Type B pancreatic cell (in vitro differentiated cells): ENCODE measurements at regions not wholly inside any gene's neighbourhood (a gene's known extent, or its start where the extent isn't known, plus 50 kb on each side); places are given as distances from the start of the nearest gene placed in this dataset.

Experiments used
- DNase-seq: peaks from one replicate; pipeline ENCODE4 v3.0.0; 2021; ENCODE audit warnings: mixed read lengths; ENCODE audit not compliant: unreplicated experiment; ENCODE audit errors: extremely low spot score
- H3K27ac Mint-ChIP-seq: 2 replicates; pipeline ENCODE4 v1.8.0; 2021; ENCODE audit warnings: mild to moderate bottlenecking, mixed read lengths
- H3K27me3 Mint-ChIP-seq: 2 replicates; pipeline ENCODE4 v1.8.0; 2021; ENCODE audit warnings: mixed read lengths
- H3K36me3 Mint-ChIP-seq: 2 replicates; pipeline ENCODE4 v1.8.0; 2021; ENCODE audit warnings: mixed read lengths
- H3K4me1 Mint-ChIP-seq: one replicate; pipeline ENCODE4 v1.8.0; 2021; ENCODE audit warnings: mixed read lengths; ENCODE audit not compliant: unreplicated experiment
- H3K4me3 Mint-ChIP-seq: 2 replicates; pipeline ENCODE4 v1.8.0; 2021; ENCODE audit warnings: mild to moderate bottlenecking, mixed read lengths
- H3K9me3 Mint-ChIP-seq: 2 replicates; pipeline ENCODE4 v1.8.0; 2021; ENCODE audit warnings: mixed read lengths
- TF ChIP-seq, protein P1 (sequence below): fragments of 200-600 bp; sonication (generic); conservative IDR thresholded peaks from 2 replicates; pipeline ENCODE4 v1.5.0; 2021; ENCODE audit warnings: antibody characterized with exemption, mild to moderate bottlenecking

DNA sequence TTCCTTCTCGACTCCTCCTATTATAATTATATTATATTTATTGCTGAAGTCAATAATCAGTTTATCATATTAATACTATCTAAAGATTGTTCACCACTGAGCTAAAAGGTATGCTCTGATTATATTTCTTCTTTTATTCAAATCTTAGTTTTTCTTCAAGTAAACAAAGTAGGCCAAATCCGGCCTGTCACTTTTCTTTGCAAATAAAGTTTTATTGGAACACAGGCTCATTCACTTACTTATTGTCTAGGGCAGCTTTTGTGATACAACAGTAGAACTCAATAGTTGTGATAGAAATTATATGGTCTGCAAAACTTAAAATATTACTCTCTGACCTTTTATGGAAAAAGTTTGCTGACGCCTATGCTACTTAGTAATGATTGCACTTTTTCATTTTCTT is 92.4 kb upstream of the DNAJC19 start:
- Mint-ChIP-seq H3K4me1 (no peaks in the 10 kb centered on the region), H3K36me3 (no peaks in the 10 kb centered on the region), H3K27ac (no peak overlapping the region), H3K9me3 (no peaks in the 10 kb centered on the region), H3K4me3 (no peak overlapping the region), H3K27me3 (no peaks in the 10 kb centered on the region)
- TF ChIP-seq, protein P1, sequence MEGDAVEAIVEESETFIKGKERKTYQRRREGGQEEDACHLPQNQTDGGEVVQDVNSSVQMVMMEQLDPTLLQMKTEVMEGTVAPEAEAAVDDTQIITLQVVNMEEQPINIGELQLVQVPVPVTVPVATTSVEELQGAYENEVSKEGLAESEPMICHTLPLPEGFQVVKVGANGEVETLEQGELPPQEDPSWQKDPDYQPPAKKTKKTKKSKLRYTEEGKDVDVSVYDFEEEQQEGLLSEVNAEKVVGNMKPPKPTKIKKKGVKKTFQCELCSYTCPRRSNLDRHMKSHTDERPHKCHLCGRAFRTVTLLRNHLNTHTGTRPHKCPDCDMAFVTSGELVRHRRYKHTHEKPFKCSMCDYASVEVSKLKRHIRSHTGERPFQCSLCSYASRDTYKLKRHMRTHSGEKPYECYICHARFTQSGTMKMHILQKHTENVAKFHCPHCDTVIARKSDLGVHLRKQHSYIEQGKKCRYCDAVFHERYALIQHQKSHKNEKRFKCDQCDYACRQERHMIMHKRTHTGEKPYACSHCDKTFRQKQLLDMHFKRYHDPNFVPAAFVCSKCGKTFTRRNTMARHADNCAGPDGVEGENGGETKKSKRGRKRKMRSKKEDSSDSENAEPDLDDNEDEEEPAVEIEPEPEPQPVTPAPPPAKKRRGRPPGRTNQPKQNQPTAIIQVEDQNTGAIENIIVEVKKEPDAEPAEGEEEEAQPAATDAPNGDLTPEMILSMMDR = no peak
- DNase-seq = no peak

DNA sequence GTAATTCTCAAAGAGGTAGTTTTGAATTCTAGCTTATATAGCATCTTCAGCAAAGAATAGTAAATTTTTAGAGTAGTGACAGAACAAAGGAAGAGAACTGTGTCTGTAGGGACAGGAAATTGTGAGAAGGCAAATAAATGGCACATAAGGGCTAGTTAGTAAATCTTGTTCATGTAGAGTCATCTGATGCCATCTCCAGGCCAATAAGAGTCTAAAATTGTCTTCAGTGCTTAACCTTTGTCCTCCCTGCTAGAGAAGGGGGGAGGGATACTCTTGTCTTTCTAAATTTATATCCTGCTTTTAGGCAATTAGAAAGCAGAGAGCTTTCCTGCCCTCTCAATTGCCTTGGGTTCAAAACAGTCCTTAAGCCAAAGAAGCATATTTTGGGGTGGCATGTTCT is 87.0 kb upstream of the DNAJC19 start:
- Mint-ChIP-seq H3K27ac (no peak overlapping the region), H3K9me3 (no peaks in the 10 kb centered on the region), H3K36me3 (no peaks in the 10 kb centered on the region), H3K4me3 (no peak overlapping the region), H3K27me3 (no peaks in the 10 kb centered on the region), H3K4me1 (no peaks in the 10 kb centered on the region)
- DNase-seq = no peak
- TF ChIP-seq, protein P1 = no peak

DNA sequence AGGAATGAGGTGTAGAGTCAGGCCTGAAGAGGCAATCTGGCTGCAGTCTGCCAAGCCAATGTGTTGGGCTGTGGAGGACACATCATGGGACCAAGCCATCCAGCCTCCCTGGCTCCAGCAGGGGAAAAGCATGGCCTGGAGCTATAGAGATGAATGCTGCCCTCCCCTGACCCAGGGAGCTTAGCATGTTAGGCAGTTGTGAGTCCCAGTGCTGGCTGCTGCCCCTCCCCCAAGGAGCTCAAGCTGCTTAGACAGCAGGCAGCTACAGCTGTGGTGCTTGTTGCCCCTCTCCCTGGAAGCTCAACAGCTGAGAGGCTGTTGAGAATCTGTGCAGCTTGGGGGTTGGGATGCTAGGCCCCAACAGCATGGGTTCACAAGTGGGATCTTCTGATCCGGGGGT is 85.6 kb upstream of the DNAJC19 start:
- H3K4me3 Mint-ChIP-seq = no peak overlapping the region
- no peak for DNase-seq
- no peaks in the 10 kb centered on the region for H3K36me3 Mint-ChIP-seq
- no peak overlapping the region for H3K27ac Mint-ChIP-seq
- H3K9me3 Mint-ChIP-seq = no peaks in the 10 kb centered on the region
- H3K27me3 Mint-ChIP-seq = no peaks in the 10 kb centered on the region
- TF ChIP-seq, protein P1 = no peak
- no peaks in the 10 kb centered on the region for H3K4me1 Mint-ChIP-seq

DNA sequence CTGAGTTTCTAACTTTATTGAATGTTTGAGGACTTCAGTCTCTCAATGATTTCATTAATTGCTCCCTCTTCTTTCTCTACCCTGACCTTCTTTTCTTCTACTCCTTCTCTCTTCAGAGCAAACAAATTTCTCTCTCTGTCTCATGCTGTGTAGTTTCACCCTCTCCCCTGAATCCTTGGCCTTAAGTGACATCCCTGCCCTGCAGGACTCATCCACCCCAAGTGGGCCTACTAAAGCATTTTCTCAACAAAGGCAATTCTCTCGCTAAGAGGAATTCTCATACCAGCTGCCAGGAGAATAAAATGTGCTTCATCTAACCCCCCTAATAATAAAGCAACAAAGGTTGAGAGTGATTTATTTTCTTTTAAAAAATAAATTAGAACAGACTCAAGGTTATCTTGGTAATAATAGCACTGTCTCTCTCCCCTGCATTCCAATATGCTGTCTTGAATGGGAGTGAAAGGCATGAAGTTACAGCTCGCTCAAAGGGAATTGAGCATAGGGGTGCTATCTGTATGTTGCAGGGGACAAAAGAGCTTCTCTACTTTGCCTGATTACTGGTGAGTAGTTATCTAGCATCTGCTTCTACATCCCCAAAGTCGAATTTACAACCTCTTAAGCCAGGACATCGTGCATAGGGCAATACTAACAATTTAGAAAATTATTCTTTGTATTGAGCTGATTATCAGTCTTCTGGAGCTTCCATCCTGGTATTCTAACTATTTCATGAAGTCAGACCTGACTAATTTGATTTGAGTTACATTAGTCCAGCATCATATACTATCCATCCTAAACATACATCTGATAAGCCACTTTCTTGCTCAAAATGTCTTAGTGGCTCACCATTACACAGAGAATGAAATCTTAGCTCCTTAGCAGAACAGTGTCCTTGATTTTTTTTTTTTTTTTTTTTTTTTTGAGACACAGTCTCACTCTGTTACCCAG is 76.9 kb upstream of the DNAJC19 start:
- H3K9me3 Mint-ChIP-seq = no peaks in the 10 kb centered on the region
- no peaks in the 10 kb centered on the region for H3K27me3 Mint-ChIP-seq
- no peak for DNase-seq
- H3K4me1 Mint-ChIP-seq = no peaks in the 10 kb centered on the region
- TF ChIP-seq, protein P1 = no peak
- no peaks in the 10 kb centered on the region for H3K36me3 Mint-ChIP-seq
- no peak overlapping the region for H3K27ac Mint-ChIP-seq
- no peak overlapping the region for H3K4me3 Mint-ChIP-seq

DNA sequence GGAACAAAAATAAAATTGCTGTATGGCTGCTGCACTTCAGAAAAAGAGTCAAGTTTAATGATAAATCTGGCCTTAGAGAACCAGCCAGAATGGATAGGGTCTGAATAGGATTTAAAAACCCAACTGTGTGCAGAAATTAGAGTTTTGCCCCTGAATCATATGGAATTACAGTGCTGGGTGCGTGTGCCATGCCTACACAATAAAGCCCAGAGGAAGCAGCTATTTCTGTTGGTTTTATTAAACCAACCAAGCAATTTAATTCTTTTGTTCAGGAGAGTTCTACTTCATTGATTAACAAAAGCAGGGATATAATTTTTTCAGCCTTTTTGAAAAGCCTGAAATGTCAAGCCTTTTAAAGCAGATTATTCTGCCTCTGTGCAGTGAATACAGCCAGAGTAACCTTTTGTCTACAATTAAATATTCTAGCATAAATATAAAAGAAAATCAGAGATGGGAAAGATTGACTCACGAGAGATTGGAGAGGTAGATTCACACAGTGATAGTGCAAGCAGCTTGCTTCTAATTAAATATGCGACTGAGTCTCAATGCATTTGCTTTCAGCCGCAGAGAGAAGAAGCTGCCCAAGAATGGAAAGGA is 66.7 kb upstream of the DNAJC19 start:
- no peaks in the 10 kb centered on the region for H3K4me1 Mint-ChIP-seq
- no peak for DNase-seq
- peaks cover 4% of the 10 kb centered on the region for H3K9me3 Mint-ChIP-seq
- H3K4me3 Mint-ChIP-seq = no peak overlapping the region
- TF ChIP-seq, protein P1 = no peak
- no peaks in the 10 kb centered on the region for H3K27me3 Mint-ChIP-seq
- no peaks in the 10 kb centered on the region for H3K36me3 Mint-ChIP-seq
- H3K27ac Mint-ChIP-seq = no peak overlapping the region
